HG02610 (cell line): ENCODE measurements at regions not wholly inside any gene's neighbourhood (a gene's known extent, or its start where the extent isn't known, plus 50 kb on each side); places are given as distances from the start of the nearest gene placed in this dataset.

Experiments used
- ATAC-seq: cut with Tn5 transposase; IDR thresholded peaks from one replicate; pipeline ENCODE4 v1.9.1; 2021; ENCODE audit warnings: mild to moderate bottlenecking, moderate library complexity; ENCODE audit not compliant: unreplicated experiment

DNA sequence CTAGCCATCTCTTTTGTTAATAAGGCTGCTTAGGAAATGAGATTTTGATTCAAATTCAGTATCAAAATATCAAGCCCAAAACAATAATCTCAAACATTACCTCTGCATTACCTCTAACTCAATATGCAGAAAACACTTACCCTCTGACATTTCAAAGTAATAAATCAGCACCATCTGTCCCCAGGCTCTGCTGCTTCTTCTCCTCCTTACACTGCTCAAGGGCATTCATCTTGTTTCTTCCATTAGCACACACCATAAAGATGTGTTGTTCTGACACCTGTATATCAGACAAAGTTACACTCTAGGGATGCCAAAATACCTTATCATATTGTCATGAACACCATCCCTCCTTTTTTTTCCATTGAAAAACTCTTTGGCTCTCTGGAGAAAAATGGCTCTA is 1630.3 kb downstream of the RPA4 start:
- no peak for ATAC-seq

DNA sequence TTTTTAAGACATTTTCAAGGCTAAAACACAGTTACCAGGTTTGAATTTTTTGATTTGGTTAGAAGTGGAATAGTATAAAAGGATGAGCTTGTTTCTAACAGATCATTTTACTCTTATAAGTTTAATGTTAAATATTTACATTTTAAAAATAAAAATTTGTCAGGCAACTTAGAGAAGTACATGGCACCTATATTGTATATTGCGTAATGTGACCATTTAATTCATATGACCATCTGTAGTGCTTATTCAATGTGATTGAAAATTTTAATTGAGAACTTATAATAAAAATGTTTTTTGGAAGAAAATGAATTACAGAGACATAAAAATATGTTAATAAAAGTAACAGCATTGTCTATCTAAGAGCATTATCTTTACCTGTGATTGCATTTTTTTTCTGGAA is 1632.4 kb downstream of the RPA4 start:
- ATAC-seq, result no peak

DNA sequence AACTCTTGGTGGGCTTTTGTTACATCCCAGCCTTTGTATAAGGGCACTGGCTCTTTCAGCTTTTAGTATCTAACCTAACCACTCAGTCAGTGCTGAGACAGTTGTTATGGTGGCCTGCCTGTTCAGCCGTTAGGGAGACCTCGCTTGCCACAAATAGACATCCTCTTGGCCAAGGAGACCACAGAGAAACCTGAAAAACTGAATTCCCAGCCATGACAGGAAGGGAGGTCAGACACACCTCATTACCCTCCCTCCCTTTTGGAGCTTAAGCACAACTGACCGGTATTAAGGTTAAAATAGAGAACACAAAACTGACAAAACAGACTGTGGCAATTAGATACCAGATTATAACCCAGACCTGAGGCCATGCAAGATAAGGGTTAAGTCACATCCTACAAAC is 1639.3 kb downstream of the RPA4 start:
- no peak for ATAC-seq

DNA sequence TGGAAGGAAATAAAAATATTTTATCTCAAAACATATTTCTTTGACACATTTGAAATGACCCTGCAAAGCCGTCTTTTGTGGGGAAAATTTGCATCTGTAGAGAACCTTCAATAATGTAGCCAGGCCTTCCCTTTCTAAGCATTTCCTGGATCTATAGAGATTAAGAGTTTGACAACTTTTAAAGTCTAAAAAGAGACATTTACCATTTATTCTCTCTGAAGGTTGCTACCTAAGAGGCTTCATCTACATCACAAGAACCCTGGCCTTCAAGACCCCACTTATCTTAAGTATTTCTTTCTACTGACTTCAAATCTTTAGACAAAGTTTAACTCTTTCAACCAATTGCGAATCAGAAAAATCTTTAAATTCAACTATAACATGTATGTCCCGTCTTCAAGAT is 1639.8 kb downstream of the RPA4 start:
- no peak for ATAC-seq

DNA sequence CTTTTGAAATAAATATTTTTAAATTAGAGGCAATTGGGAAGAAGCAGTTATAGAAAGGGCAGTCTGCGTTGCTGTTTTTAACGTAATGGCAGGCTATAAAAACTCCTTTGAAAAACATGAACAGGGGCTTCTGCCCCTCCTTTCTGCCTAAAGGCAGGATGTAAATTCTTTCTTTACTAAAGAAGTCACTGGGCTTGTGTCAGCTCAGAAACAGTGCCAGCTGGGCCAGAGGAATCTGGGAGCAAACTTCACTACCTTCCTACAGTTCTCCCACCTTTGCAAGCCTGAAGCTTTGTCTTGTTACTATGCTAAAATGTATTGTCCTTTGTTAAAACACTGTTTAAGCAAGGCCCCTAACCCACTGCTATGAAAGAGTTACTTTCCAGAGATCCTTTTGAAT is 1664.8 kb downstream of the RPA4 start:
- no peak for ATAC-seq

DNA sequence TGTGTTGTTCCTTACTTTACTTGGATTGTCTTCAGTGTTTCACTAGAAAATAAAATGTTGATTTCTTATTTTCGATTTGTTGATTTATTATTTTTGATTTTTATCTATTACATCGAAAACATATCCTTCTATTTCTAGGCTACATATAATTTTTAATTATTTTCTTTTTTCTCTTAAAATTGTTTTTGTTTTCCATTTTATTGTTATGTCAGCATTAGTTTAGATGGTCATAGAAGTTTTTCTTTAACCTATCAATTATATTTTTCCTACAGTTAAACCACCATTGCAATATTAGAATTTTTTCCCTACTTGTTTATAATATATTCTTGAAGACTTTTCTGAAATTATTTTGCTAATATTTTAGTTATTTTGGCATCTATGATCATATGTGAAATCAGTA is 1685.1 kb downstream of the RPA4 start:
- no peak for ATAC-seq

DNA sequence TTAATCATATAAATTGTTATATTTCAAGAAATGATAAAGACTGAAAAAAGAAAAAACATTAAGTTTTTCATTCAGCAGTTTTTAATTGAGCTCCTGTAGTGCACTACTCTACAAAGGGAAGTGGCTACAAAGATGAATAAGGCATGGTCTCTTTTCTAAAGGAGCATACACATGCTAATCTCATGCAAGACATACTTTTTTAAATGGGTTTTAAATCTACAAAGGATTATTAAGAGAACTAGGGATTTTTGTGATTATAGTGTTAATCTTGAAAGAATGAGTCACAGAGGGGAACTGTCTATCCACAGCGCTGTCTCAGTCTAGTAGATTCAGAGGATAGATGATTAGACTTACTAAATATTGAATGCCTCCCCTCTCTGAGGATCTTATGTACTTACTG is 1722.2 kb downstream of the RPA4 start:
- no peak for ATAC-seq

DNA sequence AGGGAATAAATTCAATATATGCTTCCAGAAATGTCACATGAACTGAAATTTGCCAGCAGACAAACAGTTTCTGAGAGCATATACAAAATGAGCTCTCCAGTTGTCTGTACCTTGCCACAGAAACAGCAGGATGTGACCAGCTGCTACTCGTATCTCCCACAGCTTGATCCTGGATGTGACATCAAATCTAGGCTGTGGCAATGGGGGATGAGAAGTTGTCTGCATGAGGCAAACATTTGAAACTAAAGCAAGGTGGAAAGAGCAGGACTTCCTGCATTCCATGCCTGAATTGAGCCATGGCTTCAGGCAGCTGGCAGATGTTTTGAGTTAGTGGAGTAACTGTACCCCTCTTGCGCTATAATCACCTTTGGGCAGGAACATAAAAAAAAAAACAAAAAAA is 1724.0 kb downstream of the RPA4 start:
- ATAC-seq, result no peak

DNA sequence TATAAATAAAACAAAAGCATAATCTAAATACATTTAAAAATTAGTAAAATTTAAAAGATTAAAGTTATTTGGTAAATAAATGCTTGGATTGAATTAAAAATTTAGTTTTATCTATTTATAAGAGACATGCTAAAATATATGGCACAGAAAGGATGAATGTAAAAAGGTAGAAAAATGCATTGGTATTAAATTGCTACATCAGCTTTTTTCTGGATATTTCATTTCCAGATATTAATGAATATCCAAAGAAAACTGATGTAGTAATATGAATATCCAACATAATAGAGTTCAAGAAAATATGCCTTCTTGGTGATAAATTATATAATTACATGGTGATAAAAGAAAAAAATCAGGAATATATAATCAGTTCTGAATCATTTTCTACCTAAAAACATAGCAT is 1743.9 kb downstream of the RPA4 start:
- ATAC-seq, result no peak

DNA sequence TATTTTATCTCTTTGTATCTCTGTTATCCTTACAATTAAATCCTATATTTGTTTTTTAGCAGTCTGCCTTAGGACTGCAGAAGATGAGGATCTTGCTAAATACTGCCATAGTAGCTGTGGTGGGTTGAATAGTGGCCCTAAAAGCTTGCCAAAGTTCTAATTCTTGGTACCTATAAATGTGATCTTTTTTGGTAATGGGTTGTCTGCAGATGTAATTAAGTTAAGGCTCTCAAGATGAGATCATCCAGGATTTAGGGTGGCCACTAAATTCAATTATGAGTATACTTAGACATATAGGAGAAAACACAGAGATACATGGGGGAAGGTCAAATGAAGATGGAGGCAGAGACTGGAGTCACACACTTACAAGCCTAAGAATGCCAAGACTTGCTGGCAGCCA is 1753.7 kb downstream of the RPA4 start:
- no peak for ATAC-seq

DNA sequence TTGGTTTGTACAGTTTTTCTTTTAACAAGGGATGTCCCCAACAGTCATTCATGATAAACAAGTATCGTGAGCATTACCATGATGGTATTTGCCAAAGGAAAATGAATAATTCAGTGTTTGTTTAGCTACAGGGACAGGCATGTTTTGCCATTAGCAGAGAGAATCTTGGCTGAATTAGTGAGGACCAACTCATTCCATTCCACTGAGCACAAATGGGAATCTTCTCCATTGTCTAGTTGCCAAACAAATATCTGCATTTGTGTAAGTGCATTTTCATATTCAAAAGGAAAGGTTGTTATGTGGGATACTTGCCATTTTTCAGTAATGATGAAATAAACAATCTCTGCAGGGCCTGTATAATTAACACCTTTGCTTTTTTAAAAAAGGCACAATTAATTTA is 1762.6 kb downstream of the RPA4 start:
- ATAC-seq, result no peak

DNA sequence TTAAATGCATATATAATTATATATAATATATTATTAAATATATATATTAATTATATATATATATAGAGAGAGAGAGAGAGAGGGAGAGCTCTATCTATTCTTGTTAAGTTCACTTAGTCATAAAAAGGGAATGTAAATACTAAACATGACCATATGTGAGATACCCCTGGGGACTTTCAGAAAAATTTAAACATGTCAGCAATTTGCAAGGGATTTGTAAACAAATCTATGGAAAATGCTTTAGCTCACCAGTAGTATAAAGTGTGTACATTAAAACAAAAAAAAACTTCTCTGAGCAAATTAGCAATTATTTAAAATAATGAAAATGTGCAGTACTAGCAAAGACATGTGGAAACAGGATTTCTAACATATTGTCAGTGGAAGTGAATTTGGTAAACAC is 1755.5 kb downstream of the PCDH19 start:
- ATAC-seq, result no peak
